Suprapubic skin (tissue), 4 donors: ENCODE measurements at regions not wholly inside any gene's neighbourhood (a gene's known extent, or its start where the extent isn't known, plus 50 kb on each side); places are given as distances from the start of the nearest gene placed in this dataset.

Source experiments
- DNase-seq, 2 donors: peaks; one replicate each; pipeline ENCODE4 v3.0.0-alpha.2; 2019; ENCODE audit warnings: low spot score in 2 of 2
- H3K27ac ChIP-seq: fragments of 200-600 bp; sonication (generic); one replicate; pipeline ENCODE4 v1.5.1; 2019
- H3K27me3 ChIP-seq: fragments of 200-600 bp; sonication (generic); one replicate; pipeline ENCODE4 v1.5.1; 2019
- H3K36me3 ChIP-seq: fragments of 200-600 bp; sonication (generic); one replicate; pipeline ENCODE4 v1.5.1; 2019
- H3K4me1 ChIP-seq: fragments of 200-600 bp; sonication (generic); one replicate; pipeline ENCODE4 v1.5.1; 2019
- H3K4me3 ChIP-seq: fragments of 200-600 bp; sonication (generic); one replicate; pipeline ENCODE4 v1.5.1; 2019; ENCODE audit warnings: mild to moderate bottlenecking
- H3K9me3 ChIP-seq: fragments of 200-600 bp; sonication (generic); one replicate; pipeline ENCODE4 v1.5.1; 2019
- CTCF ChIP-seq, 2 donors: fragments of 200-600 bp in 1 of 2; fragments of 450-650 bp in 1 of 2; sonication (generic) in 1 of 2; IDR thresholded peaks; one replicate each; pipeline ENCODE4 v1.5.1; 2016 to 2019; ENCODE audit warnings: antibody characterized with exemption in 2 of 2, mild to moderate bottlenecking in 1 of 2, moderate library complexity in 1 of 2
- EP300 ChIP-seq: sonication (generic); formaldehyde crosslinking; IDR thresholded peaks from one replicate; pipeline ENCODE4 v1.6.1; 2017; ENCODE audit warnings: antibody characterized with exemption
- POLR2A ChIP-seq, 2 donors: fragments of 450-650 bp; IDR thresholded peaks; one replicate each; pipeline ENCODE4 v1.6.1; 2017; ENCODE audit warnings: antibody characterized with exemption in 2 of 2, mild to moderate bottlenecking in 2 of 2, moderate library complexity in 2 of 2
- POLR2AphosphoS5 ChIP-seq, 3 donors: sonication (generic); formaldehyde crosslinking; IDR thresholded peaks; one replicate each; pipeline ENCODE4 v1.6.1; 2017; ENCODE audit warnings: antibody characterized with exemption in 3 of 3
- WGBS: methylation state at CpG from one replicate; pipeline ENCODE4 v1.1.5; 2018; 5-methylcytosine and 5-hydroxymethylcytosine counted together

- TF ChIP-seq EP300, result no peak
- no peak for TF ChIP-seq CTCF (IDR thresholded peaks at IDR 0.05)
- TF ChIP-seq POLR2A (IDR thresholded peaks at IDR 0.05), result no peak
- Histone ChIP-seq H3K27ac (no peak overlapping the region), H3K4me3 (no peak overlapping the region), H3K27me3 (no peaks in the 10 kb centered on the region), H3K4me1 (no peaks in the 10 kb centered on the region), H3K9me3 (no peaks in the 10 kb centered on the region), H3K36me3 (no peaks in the 10 kb centered on the region)
- no peak for DNase-seq
Observed at GRCh38 chr16:51816929-51817328, 665.9 kb upstream of the SALL1 start.

GRCh38 chr16:51815523-51815922 lies 664.5 kb upstream of the SALL1 start:
- no peaks in the 10 kb centered on the region for H3K9me3 ChIP-seq
- no peak for TF ChIP-seq EP300
- no peak for TF ChIP-seq CTCF (IDR thresholded peaks at IDR 0.05)
- TF ChIP-seq POLR2A (IDR thresholded peaks at IDR 0.05), result no peak
- no peak for TF ChIP-seq POLR2AphosphoS5 (IDR thresholded peaks at IDR 0.05)
- 52% methylated on average over 3 of the region's 3 CpGs for WGBS
- H3K36me3 ChIP-seq, result no peaks in the 10 kb centered on the region
- no peaks in the 10 kb centered on the region for H3K27me3 ChIP-seq
- no peak for DNase-seq
- H3K27ac ChIP-seq, result no peak overlapping the region
- H3K4me3 ChIP-seq, result no peak overlapping the region
- no peaks in the 10 kb centered on the region for H3K4me1 ChIP-seq

- WGBS, result 73% methylated on average over 3 of the region's 3 CpGs
- no peaks in the 10 kb centered on the region for H3K4me1 ChIP-seq
- no peaks in the 10 kb centered on the region for H3K9me3 ChIP-seq
- TF ChIP-seq POLR2AphosphoS5 (IDR thresholded peaks at IDR 0.05) (no peak), CTCF (IDR thresholded peaks at IDR 0.05) (no peak), POLR2A (IDR thresholded peaks at IDR 0.05) (no peak), EP300 (no peak)
- H3K27ac ChIP-seq, result no peak overlapping the region
- no peaks in the 10 kb centered on the region for H3K27me3 ChIP-seq
- DNase-seq, result no peak
- H3K4me3 ChIP-seq, result no peak overlapping the region
- no peaks in the 10 kb centered on the region for H3K36me3 ChIP-seq
Observed at GRCh38 chr16:51814617-51815016, 663.5 kb upstream of the SALL1 start.

GRCh38 chr16:51813609-51814008 lies 662.5 kb upstream of the SALL1 start:
- Histone ChIP-seq H3K4me1 (no peaks in the 10 kb centered on the region), H3K4me3 (no peak overlapping the region), H3K27ac (no peak overlapping the region), H3K27me3 (no peaks in the 10 kb centered on the region), H3K9me3 (no peaks in the 10 kb centered on the region), H3K36me3 (no peaks in the 10 kb centered on the region)
- TF ChIP-seq POLR2AphosphoS5 (IDR thresholded peaks at IDR 0.05), result no peak
- TF ChIP-seq EP300, result no peak
- no peak for TF ChIP-seq CTCF (IDR thresholded peaks at IDR 0.05)
- no peak for TF ChIP-seq POLR2A (IDR thresholded peaks at IDR 0.05)
- WGBS, result 82% methylated on average over 4 of the region's 4 CpGs
- no peak for DNase-seq

GRCh38 chr16:51812945-51813344 lies 661.9 kb upstream of the SALL1 start:
- 76% methylated on average over 2 of the region's 2 CpGs for WGBS
- peaks cover 3% of the 10 kb centered on the region for H3K27me3 ChIP-seq

More at GRCh38 chr16:51812945-51813344, 661.9 kb upstream of the SALL1 start:
- no peaks in the 10 kb centered on the region for H3K36me3 ChIP-seq
- H3K27ac ChIP-seq, result no peak overlapping the region
- H3K4me3 ChIP-seq, result no peak overlapping the region
- H3K4me1 ChIP-seq, result no peaks in the 10 kb centered on the region
- TF ChIP-seq EP300 (no peak), CTCF (IDR thresholded peaks at IDR 0.05) (no peak), POLR2AphosphoS5 (IDR thresholded peaks at IDR 0.05) (no peak), POLR2A (IDR thresholded peaks at IDR 0.05) (no peak)
- peaks cover 3% of the 10 kb centered on the region for H3K9me3 ChIP-seq
- DNase-seq, result no peak
